ENCODE measurements at regions not wholly inside any gene's neighbourhood (a gene's known extent, or its start where the extent isn't known, plus 50 kb on each side); places are given as distances from the start of the nearest gene placed in this dataset.

GRCh38 chr4:104022226-104022625 is 302.4 kb upstream of the TACR3 start:
- Histone ChIP-seq H3K27me3 (ENCODE audit: control insufficient read depth in 3 of 3, insufficient read depth in 3 of 3, low read length in 2 of 3) (no peaks in the 10 kb centered on the region), H3K4me1 (ENCODE audit: control insufficient read depth in 5 of 5, insufficient read depth in 5 of 5, low read length in 5 of 5) (no peaks in the 10 kb centered on the region), H3K9me3 (ENCODE audit: control insufficient read depth in 4 of 4, insufficient read depth in 3 of 4, low read length in 3 of 4) (no peaks in the 10 kb centered on the region), H3K36me3 (ENCODE audit: control insufficient read depth in 4 of 4, insufficient read depth in 4 of 4, low read length in 4 of 4) (no peaks in the 10 kb centered on the region), H3K4me3 (no peak overlapping the region), H3K27ac (ENCODE audit: low read depth in 1 of 2, low read length in 1 of 2) (no peak overlapping the region), H3K9ac (ENCODE audit: insufficient read depth in 1 of 2, low read length in 2 of 2) (no peak overlapping the region)
- TF ChIP-seq CTCF (IDR thresholded peaks at IDR 0.05; ENCODE audit: control extremely low read depth, extremely low read depth): no peak
- ATAC-seq (ENCODE audit: insufficient read depth, low FRiP score): no peak
- 56 to 67% methylated on average over 2 of the region's 2 CpGs for WGBS, 2 donors
- no peak for DNase-seq

GRCh38 chr4:104020641-104021040 is 300.9 kb upstream of the TACR3 start:
- Histone ChIP-seq H3K4me1 (ENCODE audit: control insufficient read depth in 5 of 5, insufficient read depth in 5 of 5, low read length in 5 of 5) (no peaks in the 10 kb centered on the region), H3K27me3 (ENCODE audit: control insufficient read depth in 3 of 3, insufficient read depth in 3 of 3, low read length in 2 of 3) (no peaks in the 10 kb centered on the region), H3K9me3 (ENCODE audit: control insufficient read depth in 4 of 4, insufficient read depth in 3 of 4, low read length in 3 of 4) (no peaks in the 10 kb centered on the region), H3K9ac (ENCODE audit: insufficient read depth in 1 of 2, low read length in 2 of 2) (no peak overlapping the region), H3K27ac (ENCODE audit: low read depth in 1 of 2, low read length in 1 of 2) (no peak overlapping the region), H3K4me3 (no peak overlapping the region), H3K36me3 (ENCODE audit: control insufficient read depth in 4 of 4, insufficient read depth in 4 of 4, low read length in 4 of 4) (no peaks in the 10 kb centered on the region)
- WGBS, 2 donors: 92 to 93% methylated on average over 3 of the region's 3 CpGs
- no peak for DNase-seq
- no peak for TF ChIP-seq CTCF (IDR thresholded peaks at IDR 0.05; ENCODE audit: control extremely low read depth, extremely low read depth)
- no peak for ATAC-seq (ENCODE audit: insufficient read depth, low FRiP score)

GRCh38 chr4:104017213-104017612 is 297.4 kb upstream of the TACR3 start:
- Histone ChIP-seq H3K4me3 (no peak overlapping the region), H3K36me3 (ENCODE audit: control insufficient read depth in 4 of 4, insufficient read depth in 4 of 4, low read length in 4 of 4) (no peaks in the 10 kb centered on the region), H3K4me1 (ENCODE audit: control insufficient read depth in 5 of 5, insufficient read depth in 5 of 5, low read length in 5 of 5) (no peaks in the 10 kb centered on the region), H3K27me3 (ENCODE audit: control insufficient read depth in 3 of 3, insufficient read depth in 3 of 3, low read length in 2 of 3) (no peaks in the 10 kb centered on the region), H3K9ac (ENCODE audit: insufficient read depth in 1 of 2, low read length in 2 of 2) (no peak overlapping the region), H3K9me3 (ENCODE audit: control insufficient read depth in 4 of 4, insufficient read depth in 3 of 4, low read length in 3 of 4) (no peaks in the 10 kb centered on the region), H3K27ac (ENCODE audit: low read depth in 1 of 2, low read length in 1 of 2) (no peak overlapping the region)
- ATAC-seq (ENCODE audit: insufficient read depth, low FRiP score) (no peak), DNase-seq (no peak)
- TF ChIP-seq CTCF (IDR thresholded peaks at IDR 0.05; ENCODE audit: control extremely low read depth, extremely low read depth): no peak

- ATAC-seq (ENCODE audit: insufficient read depth, low FRiP score) (no peak), DNase-seq (peak in 2 of 3 donors; percentile 16 to 44)
- Histone ChIP-seq H3K4me1 (ENCODE audit: control insufficient read depth in 5 of 5, insufficient read depth in 5 of 5, low read length in 5 of 5) (no peaks in the 10 kb centered on the region), H3K27me3 (ENCODE audit: control insufficient read depth in 3 of 3, insufficient read depth in 3 of 3, low read length in 2 of 3) (no peaks in the 10 kb centered on the region), H3K4me3 (no peak overlapping the region), H3K9ac (ENCODE audit: insufficient read depth in 1 of 2, low read length in 2 of 2) (no peak overlapping the region), H3K36me3 (ENCODE audit: control insufficient read depth in 4 of 4, insufficient read depth in 4 of 4, low read length in 4 of 4) (no peaks in the 10 kb centered on the region), H3K9me3 (ENCODE audit: control insufficient read depth in 4 of 4, insufficient read depth in 3 of 4, low read length in 3 of 4) (no peaks in the 10 kb centered on the region), H3K27ac (ENCODE audit: low read depth in 1 of 2, low read length in 1 of 2) (no peak overlapping the region)
- no peak for TF ChIP-seq CTCF (IDR thresholded peaks at IDR 0.05; ENCODE audit: control extremely low read depth, extremely low read depth)
- WGBS, 2 donors: 22 to 27% methylated on average over 2 of the region's 2 CpGs
Observed at GRCh38 chr4:104015680-104016079, 295.9 kb upstream of the TACR3 start.
